GM21717 (cell line): ENCODE measurements at regions not wholly inside any gene's neighbourhood (a gene's known extent, or its start where the extent isn't known, plus 50 kb on each side); places are given as distances from the start of the nearest gene placed in this dataset.
"Not testable (repeated sequence)": the region's sequence is repeated elsewhere in the genome, so short reads cannot be mapped to it uniquely, and the experiment has no call there.

Experiments
- ATAC-seq: cut with Tn5 transposase; IDR thresholded peaks from one replicate; pipeline ENCODE4 v1.9.1; 2021; ENCODE audit warnings: mild to moderate bottlenecking, moderate library complexity; ENCODE audit not compliant: unreplicated experiment

DNA sequence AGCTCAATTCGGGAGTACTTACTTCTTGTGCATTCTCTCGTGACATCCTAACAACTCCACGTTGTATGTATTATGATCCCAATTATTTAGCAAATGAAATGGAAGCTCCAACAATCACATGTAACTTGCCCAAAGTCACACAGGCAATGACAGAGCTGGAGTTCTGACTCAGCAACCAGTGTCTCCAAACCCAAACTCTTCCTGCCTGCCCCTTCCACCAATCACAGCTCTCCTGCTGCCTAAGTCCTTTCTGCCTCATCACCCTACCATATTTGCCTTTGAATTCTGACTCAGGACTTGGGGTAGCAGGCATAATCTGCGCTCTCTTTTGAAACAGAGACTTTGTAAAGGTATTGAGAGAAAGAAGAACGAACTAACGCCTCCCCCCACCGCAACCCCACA is 245.2 kb upstream of the MAF start:
- no peak for ATAC-seq

DNA sequence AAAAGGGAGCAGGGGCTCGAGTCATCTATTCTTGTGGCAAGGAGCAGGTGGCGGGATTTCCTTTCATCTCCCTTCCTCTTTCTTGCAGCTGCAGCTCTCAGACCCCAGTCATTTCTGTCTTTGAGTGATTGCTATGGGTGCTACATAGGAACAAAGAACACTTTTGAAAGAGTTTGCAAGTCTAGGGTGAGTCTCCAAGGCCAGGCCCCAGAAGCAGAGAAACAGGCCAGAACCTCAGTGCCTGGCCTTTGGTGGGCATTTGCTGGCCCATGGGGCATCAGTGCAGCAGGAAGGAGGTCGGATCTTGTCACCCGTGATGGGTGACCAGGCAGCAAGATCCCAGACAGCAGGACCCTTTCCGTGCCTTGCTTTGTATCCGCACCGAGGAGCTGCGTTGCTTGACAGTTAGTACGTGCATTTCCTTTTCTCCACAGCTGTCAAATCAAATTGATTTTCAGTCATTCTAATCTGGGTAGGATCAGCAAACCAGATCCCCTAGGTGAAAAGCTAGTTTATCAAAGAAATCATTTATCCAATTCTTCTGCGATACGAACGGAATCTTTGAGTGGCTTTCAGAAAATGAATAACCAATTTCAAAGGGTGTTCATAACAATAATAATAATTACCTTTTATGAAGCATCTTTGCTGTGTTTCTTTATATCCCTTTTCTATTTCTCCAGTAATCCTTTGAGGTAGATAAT is 244.6 kb upstream of the MAF start:
- peak; percentile 82 for ATAC-seq

DNA sequence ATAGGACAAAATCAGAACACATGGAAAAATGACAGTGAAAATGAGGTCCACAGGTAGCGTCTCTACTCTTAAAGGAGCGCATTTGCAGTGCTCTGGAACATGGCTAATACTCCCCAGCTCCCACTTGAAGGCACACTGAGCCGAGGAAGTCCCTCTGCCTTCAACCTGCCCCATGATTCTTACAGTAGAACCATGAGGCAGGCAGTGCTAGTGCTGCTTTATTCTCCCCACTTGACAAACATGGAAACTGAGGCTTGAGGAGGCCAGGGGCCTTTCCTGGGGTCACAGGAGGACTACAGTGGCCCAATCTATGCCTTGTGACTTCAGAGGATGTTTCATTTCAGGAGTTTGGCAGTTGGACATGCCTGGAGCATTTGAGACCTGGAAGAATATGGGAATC is 244.1 kb upstream of the MAF start:
- ATAC-seq = no peak

DNA sequence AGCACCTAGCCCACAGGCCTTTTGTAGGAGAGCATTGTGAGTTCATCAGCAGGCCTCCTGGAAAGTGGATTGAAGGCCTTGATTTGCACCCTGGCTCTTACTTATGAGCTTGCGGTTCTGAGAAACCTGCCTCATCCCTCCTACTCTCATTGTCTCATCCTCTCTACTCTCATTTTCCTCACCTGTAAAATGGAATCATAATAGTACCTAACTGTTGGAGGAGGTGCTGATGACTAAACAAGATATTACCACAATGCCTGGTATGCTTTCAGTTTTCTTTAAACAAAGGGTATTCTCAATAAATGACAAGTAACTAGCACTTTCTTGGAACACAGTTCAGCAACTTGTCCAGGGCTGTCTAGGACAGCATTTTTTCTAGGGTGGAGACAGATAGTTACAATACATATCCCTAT is 243.1 kb upstream of the MAF start:
- ATAC-seq = peak; percentile 72

DNA sequence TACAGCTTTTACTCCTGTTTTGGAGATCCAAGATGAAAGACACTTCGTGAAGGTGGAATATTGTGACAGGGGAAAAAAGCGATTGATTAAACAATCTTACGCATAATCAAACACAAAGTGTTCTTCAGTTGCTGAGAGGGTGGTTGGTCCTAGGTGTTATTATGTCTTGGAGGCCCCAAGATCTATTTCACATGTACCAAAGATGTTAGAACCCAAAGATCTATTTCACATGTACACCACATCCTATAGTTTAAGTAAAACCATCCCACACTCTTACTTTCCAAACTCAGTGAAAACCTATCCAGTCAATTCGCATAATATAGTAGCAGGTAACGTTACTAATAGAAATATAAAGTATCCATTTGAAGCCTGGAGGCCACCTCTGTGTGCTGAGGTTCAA is 242.6 kb upstream of the MAF start:
- ATAC-seq = no peak

DNA sequence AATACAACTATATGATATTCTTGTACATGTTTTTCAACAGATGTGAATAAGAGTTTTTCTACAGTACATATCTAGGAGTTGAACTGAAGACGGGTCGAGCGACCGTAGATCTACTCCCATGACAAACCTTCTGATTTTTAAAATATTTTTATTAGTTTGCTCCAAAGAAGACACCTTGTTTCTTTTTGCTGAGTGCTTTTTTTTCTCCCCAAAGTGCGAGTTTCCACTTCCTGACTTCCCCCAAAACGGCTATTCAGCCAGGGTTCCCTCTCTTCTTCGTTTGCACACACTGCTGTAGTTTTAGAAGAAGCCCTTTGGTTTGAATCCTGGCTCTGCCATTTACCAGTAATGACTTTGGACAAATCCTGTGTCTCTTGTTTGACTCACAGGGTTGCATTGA is 241.7 kb upstream of the MAF start:
- ATAC-seq = no peak

DNA sequence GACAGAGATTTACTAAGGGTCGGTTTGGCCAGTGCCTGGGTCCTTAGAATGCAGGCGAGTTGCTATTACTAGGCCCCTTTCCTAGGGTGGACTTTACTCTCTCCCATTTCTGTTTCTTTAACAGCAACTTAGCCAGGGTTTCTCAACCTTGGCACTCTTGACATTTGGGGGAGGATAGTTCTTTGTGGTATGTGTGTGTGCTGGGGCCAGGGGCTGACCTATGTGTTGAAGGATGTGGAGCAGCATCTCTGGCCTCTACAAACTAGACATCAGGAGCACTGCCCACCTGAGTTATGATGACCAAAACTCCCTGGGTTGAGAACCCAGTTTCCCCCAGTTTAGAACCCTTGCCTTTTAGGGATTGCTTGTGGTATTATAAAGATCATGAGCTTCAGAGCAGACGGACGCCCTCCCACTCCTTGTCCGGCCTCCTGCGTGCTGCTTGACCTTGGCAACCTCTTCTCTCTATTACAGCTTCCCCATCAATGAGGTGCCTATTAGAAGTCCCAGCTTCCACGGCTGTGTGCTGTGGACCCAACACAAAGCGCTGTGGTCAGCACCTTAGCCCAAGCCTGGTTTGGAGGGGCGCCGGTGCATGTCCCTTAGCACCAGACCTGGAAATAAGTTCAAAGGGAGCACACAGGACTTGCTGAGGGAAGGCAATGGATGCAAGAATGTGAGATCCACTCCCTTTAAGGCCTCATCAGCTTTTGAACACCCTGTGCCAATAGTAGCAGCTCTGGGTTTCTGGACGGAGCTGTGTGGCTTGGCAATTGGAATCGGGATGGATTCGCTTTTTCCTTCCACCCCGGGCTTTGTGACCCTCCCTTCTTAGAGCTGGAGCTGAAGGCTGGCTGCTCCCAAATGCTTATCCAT is 239.2 kb upstream of the MAF start:
- no peak for ATAC-seq

DNA sequence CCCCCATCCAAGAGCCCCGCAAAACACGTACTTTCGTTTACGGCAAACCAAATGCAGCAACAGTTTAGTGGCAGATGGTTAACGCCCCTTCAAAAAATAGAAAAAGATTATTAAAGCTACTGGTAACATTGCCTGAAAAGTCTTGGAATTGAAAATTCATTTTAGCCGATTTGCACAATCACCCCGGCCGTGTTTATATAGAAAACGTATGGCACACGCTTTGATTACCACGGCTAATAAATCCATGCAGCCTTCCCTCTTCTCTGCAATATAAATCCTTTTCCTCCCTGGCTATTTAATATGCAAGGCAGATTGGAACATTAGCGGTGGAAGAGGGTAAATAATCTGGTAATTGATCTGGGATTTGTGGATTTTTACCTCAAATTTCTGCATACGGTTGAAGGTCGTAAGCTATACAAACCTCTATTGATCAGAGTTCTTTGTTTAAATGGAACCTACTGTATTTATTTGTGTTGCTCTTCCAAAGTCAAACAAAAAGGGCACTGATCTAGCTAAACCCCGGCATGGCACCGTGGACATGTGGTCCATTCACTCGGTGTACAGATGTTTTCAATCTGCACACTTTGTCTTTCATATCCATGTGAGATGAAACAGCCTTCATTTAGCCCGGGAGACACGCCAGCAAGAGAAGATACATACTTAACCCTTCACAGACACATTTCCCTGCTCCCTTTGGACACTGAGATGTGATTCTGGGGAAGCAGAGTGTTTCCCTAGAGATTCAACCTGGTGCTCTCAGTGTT is 238.1 kb upstream of the MAF start:
- ATAC-seq = no peak

DNA sequence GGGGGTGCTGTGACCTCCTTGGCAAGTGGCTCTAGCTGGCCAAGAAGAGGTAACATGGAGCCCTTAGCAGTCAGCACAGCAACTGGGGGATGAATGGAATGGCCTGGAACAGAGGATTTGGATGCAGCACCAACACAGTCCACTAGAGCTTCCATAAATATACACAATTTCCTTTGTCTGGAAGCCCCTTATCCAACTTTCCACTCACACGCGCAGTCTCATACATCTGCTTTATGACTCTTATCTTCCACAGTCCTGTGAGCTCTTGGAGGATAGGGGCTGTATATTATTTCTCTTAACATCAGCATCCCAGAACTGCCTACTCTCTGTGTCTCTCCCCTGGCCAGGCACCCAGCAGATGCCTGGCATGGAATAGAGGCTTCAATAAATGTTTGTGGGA is 235.6 kb upstream of the MAF start:
- ATAC-seq = no peak

DNA sequence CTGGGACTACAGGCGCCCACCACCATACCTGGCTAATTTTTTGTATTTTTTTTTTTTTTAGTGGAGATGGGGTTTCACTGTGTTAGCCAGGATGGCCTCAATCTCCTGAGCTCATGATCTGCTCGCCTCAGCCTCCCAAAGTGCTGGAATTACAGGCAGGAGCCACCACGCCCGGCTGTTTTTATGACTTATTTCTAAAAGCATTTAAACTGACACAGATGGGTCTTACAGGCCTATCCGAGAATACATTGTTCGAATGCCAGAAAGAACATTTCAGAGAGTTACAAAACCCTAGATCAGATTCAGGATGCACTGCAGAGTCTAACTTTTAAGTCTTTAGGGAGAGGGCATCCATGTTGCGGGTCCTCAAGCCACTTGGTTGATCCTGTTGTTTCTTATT is 234.7 kb upstream of the MAF start:
- no peak for ATAC-seq

DNA sequence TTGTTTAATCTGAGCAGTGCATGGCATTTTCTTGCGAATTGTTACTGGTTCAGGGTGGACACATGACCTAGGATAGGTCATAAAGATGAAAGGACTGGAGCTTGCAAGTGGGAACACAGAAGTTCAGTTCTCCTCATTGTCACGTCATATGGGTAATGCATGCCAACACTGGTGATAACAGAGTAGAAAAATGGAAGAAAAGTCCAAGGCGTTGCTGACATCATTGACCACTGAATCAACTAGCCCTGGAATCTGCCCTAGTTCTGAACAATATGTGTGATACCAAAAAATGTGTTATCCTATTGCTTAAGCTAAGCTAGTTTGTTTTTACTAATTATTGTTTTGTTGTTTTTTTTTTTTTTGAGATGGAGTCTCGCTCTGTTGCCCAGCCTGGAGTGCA is 234.2 kb upstream of the MAF start:
- ATAC-seq = no peak

DNA sequence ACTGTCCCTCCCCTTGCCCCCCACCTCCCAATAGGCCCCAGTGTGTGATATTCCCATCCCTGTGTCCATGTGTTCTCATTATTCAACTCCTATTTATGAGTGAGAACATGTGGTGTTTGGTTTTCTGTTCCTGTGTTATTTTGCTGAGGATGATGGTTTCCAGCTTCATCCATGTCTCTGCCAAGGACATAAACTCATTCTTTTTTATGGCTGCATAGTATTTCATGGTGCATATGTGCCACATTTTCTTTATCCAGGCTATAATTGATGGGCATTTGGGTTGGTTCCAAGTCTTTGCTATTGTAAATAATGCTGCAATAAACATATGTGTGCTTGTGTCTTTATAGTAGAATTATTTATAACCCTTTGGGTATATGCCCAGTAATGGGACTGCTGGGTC is 233.5 kb upstream of the MAF start:
- ATAC-seq = not testable (repeated sequence)

DNA sequence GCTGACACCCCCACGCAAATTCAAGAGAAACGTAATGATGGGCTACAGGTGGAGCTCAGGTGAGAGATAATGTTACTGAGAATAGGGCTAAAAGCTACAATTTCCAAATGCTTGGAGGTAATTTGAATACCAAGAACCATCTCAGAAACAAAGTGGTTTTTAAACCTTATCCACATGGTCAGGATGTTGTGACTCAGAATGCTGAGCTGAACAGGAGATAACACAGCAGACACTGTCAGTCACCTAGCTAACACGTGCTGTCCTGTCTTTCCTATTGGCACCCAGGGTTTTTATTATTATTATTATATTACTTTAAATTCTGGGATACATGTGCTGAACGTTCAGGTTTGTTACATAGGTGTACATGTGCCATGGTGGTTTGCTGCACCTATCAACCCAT is 233.0 kb upstream of the MAF start:
- no peak for ATAC-seq

DNA sequence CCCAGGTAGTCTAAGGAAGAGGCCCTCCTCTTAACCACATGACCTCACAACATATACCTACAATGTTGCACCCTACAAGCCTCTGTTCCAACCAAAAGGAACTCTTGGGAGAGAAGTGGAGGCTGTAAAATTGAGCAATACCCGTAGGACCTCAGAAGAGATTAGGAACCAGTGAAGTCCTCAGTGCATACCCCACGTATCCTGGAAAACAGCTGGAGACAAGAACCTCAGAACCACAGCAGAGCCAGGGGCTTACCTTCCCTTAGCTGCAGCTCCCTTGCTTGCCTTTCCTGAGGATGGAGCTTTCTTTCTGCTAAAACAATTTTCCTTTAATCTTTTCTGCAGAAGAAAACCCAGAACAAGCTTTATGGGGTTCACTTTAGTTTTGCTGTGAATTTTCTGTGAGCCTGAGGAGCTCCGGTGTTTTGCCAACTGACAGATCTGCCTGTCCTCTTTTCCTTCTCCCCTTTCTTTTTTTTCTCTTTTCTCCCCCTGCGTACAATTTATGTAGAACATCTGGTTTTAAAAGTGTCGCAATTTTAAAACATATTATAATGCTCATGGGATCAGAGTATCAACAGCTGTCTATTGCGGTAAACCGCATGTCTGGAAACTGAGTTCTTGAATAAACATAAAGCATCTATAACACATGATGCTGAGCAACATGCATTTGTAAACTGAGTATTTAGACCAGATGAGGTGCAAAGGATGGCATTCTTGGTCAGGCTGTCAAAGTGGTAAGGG is 226.4 kb upstream of the MAF start:
- no peak for ATAC-seq

DNA sequence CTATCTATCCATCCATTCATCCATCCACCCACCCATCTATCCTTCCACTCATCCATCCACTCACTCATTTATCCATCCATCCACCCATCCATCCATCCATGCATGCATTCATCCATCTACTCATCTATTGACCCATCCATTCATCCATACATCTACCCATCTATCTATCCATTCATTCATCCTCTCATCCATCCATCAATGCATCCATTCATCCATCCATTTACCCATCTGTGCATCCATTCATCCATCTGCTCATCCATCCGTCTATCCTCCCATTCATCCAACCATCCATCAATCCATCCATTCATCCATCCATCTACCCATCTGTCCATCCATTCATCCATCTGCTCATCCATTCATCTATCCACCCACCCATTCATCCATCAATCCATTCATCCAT is 224.5 kb upstream of the MAF start:
- ATAC-seq = no peak

DNA sequence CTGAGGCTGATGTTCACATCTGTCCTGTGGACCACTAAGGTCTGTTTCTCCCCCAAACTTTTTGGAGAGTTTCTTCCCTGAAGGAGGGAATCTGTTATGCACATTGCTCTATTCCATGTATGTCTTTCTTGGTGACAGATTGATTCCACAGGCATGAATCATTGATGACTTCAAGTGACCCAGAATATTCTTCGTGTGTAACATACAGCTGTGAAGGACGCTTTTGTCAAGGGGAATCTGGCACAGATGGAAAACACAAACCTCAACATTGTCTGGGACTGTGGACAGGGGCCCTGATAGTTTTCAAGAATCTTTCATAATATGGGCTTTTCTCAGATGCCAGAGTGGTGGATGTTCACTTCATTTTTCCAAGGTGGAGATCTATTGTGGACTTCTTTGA is 223.1 kb upstream of the MAF start:
- no peak for ATAC-seq

DNA sequence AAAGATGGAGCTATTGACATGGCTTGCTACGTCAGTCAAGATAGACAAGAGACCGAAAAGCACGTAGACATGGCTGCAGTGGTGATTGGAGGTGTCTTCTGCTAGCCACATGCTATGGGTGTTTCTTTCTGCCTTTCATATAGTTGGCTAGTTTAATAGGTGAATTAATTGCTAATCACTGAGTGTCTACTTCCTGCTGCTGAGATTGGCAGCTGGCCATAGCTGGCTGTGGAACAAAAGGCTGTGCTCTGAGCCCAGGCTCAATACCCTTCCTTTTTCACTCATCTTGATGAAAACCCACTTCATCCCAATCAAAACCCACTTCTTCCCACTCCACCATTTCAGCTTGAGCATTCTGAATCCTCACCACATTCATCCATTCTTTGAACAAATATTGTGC is 221.4 kb upstream of the MAF start:
- ATAC-seq = no peak

DNA sequence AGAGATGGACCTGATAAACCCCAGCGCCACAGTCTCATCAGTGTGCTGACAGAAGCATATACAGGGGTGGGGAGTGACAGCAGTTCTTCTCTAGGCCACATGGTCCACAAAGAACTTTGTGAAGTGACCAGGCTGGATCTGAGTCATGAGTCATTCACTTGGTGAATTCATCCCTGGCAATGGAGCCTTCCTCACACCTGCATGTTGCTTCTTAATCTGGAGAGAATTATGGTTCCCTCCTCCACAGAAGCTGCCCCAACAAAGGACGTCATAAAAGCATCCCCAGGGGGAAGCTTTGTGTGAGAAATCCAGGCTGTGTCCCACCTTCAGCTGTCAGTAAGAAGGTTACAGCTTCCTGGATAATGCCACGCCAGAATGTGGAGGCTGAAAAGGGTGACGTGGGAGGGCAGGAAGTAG is 215.6 kb upstream of the MAF start:
- no peak for ATAC-seq

DNA sequence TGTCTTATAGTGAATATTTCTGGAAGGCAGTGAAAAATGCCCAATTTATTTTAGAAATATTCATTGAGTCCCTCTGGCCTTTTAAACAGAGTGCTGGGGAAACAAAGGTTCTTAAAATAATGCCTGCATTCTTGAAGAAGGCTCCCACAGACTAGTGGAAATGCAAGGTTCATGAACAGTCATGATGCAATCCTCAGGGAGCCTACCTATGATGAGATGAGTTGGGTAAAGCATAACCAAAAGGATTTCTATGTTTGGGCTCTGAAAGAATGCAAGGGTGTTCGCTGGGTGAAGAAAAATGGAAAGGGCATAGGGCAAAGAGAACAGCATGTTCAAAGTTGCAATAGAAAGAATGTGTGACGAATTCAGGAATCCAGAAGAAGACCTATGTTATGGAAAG is 214.5 kb upstream of the MAF start:
- no peak for ATAC-seq

DNA sequence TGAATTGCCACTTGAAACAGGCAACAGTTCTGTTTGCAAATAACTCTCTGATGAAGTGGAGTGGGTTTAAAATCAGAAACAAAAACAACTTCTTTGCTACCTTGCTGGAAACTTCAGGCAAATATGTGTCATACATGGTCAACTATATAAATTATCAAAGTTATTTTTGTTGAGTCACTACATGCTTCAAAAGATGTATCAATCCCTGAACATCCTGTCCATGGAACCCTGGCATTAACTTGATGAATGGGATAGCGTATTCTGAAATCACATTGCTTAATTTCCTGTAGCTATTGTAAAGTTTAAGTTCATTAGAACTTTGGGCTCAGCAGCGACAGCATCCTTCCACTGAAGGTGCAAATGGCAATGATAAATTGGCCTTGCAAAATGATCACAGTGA is 213.6 kb upstream of the MAF start:
- ATAC-seq = no peak

DNA sequence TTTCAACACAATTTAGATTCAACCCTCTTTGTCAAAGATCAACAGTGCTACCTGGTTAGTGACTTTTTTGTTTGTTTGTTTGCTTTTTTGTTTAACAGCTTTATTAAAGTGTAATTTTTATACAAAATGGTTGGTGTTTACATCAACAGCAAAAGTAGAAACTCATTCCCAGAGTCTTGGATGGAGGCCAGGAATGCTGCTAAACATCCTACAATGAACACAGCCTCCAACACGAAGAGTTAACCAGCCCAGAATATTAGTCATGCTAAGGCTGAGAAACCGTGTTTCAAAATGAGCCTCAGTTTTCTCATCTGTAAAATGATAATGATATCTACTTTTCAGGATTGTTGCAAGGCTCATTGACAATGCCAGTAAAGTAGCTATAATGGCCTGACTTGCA is 211.0 kb upstream of the MAF start:
- no peak for ATAC-seq
